Lower leg skin (tissue), 4 donors: ENCODE measurements at regions not wholly inside any gene's neighbourhood (a gene's known extent, or its start where the extent isn't known, plus 50 kb on each side); places are given as distances from the start of the nearest gene placed in this dataset.
"Not testable (repeated sequence)": the region's sequence is repeated elsewhere in the genome, so short reads cannot be mapped to it uniquely, and the experiment has no call there.

Experiments used
- DNase-seq, 2 donors: peaks; one replicate each; pipeline ENCODE4 v3.0.0-alpha.2; 2019; ENCODE audit warnings: low spot score in 2 of 2
- H3K4me3 ChIP-seq: fragments of 200-600 bp; sonication (generic); 2 replicates; pipeline ENCODE4 v1.5.1; 2017; ENCODE audit warnings: mild to moderate bottlenecking, low read depth; ENCODE audit not compliant: poor library complexity, severe bottlenecking
- CTCF ChIP-seq, 3 donors: fragments of 450-650 bp; IDR thresholded peaks; one replicate each; pipeline ENCODE4 v1.5.1; 2016; ENCODE audit warnings: antibody characterized with exemption in 3 of 3, mild to moderate bottlenecking in 3 of 3, moderate library complexity in 2 of 3
- POLR2A ChIP-seq, 2 donors: fragments of 450-650 bp; IDR thresholded peaks; one replicate each; pipeline ENCODE4 v1.6.1; 2016 to 2017; ENCODE audit warnings: antibody characterized with exemption in 2 of 2, mild to moderate bottlenecking in 1 of 2, moderate library complexity in 1 of 2
- WGBS, 2 donors: methylation state at CpG; one replicate each; pipeline ENCODE4 v1.1.5; 2018; 5-methylcytosine and 5-hydroxymethylcytosine counted together
- intact Hi-C: fragments of 100-400 bp; cut with DNase I; formaldehyde crosslinking; loops from one replicate; pipeline ENCODE4 v1.15.0; 2023; ENCODE audit warnings: low total_unique reads

GRCh38 chr20:7792150-7792869, 147.9 kb downstream of the HAO1 start:
- WGBS, 2 donors: 71 to 84% methylated on average over 4 of the region's 4 CpGs
- TF ChIP-seq CTCF (IDR thresholded peaks at IDR 0.05) (no peak), POLR2A (IDR thresholded peaks at IDR 0.05) (no peak)
- intact Hi-C loops: no loop called here
- no peak overlapping the region for H3K4me3 ChIP-seq
- DNase-seq: no peak

- TF ChIP-seq POLR2A (IDR thresholded peaks at IDR 0.05) (no peak), CTCF (IDR thresholded peaks at IDR 0.05) (no peak)
- no peak for DNase-seq
- intact Hi-C loops: no loop called here
- no peak overlapping the region for H3K4me3 ChIP-seq
Observed at GRCh38 chr20:7798176-7798575, 142.1 kb downstream of the HAO1 start.

- DNase-seq: no peak
- no peak overlapping the region for H3K4me3 ChIP-seq
- WGBS, 2 donors: 35 to 63% methylated on average over 1 of the region's 1 CpG
- intact Hi-C loops: no loop called here
- TF ChIP-seq POLR2A (IDR thresholded peaks at IDR 0.05): no peak
- no peak for TF ChIP-seq CTCF (IDR thresholded peaks at IDR 0.05)
Observed at GRCh38 chr20:7799862-7800261, 140.4 kb downstream of the HAO1 start.

- WGBS, 2 donors: 76 to 78% methylated on average over 26 to 51 of the region's 52 CpGs
- intact Hi-C loops, H3K4me3 ChIP-seq, DNase-seq: not testable (repeated sequence)
Observed at GRCh38 chr20:7803411-7804151, 136.7 kb downstream of the HAO1 start.

GRCh38 chr20:7806831-7807230, 133.4 kb downstream of the HAO1 start:
- no peak for DNase-seq
- 89 to 90% methylated on average over 4 of the region's 4 CpGs for WGBS, 2 donors
- TF ChIP-seq POLR2A (IDR thresholded peaks at IDR 0.05): no peak
- TF ChIP-seq CTCF (IDR thresholded peaks at IDR 0.05): no peak
- intact Hi-C loops: no loop called here
- no peak overlapping the region for H3K4me3 ChIP-seq

- 89 to 95% methylated on average over 1 of the region's 1 CpG for WGBS, 2 donors
- DNase-seq: no peak
- TF ChIP-seq POLR2A (IDR thresholded peaks at IDR 0.05) (no peak), CTCF (IDR thresholded peaks at IDR 0.05) (no peak)
- intact Hi-C loops: no loop called here
- H3K4me3 ChIP-seq: no peak overlapping the region
Observed at GRCh38 chr20:7817286-7817685, 123.0 kb downstream of the HAO1 start.
